Transverse colon (tissue), 4 donors: ENCODE measurements at regions not wholly inside any gene's neighbourhood (a gene's known extent, or its start where the extent isn't known, plus 50 kb on each side); places are given as distances from the start of the nearest gene placed in this dataset.
A peak's percentile ranks its signal among the peaks of the same experiment; 100 is the strongest.
"Not testable (repeated sequence)": the region's sequence is repeated elsewhere in the genome, so short reads cannot be mapped to it uniquely, and the experiment has no call there.

Source experiments
- DNase-seq: peaks from one replicate; pipeline ENCODE4 v3.0.0-alpha.2; 2019
- H3K27ac ChIP-seq, 4 donors: fragments of 200-600 bp; sonication (generic); 2 replicates each; pipeline ENCODE4 v1.5.1; 2016 to 2018; ENCODE audit warnings: inconsistent platforms in 4 of 4
- H3K27me3 ChIP-seq: fragments of 200-600 bp; sonication (generic); 2 replicates; pipeline ENCODE4 v1.5.1; 2017; ENCODE audit warnings: inconsistent platforms
- H3K36me3 ChIP-seq, 4 donors: fragments of 200-600 bp; sonication (generic); 2 replicates each; pipeline ENCODE4 v1.5.1; 2017 to 2019; ENCODE audit warnings: inconsistent platforms in 4 of 4
- H3K4me1 ChIP-seq, 4 donors: fragments of 200-600 bp; sonication (generic); 2 replicates each; pipeline ENCODE4 v1.5.1; 2017 to 2020; ENCODE audit warnings: inconsistent platforms in 4 of 4
- H3K4me3 ChIP-seq, 4 donors: fragments of 200-600 bp; sonication (generic); 1 replicate in 1 of 4; 2 replicates in 3 of 4; pipeline versions ENCODE4 v1.5.1 to v1.6.1; 2017 to 2019; ENCODE audit warnings: inconsistent platforms in 4 of 4
- H3K9me3 ChIP-seq, 2 donors: fragments of 200-600 bp; sonication (generic); 2 replicates each; pipeline ENCODE4 v1.5.1; 2017 to 2019; ENCODE audit warnings: inconsistent platforms in 2 of 2
- in situ Hi-C, 4 donors: fragments of 200-750 bp; cut with MboI; loops; one replicate each; pipeline versions ENCODE4 v1.15.0 to v1.15.1; 2017; ENCODE audit warnings: low sequenced_read_pairs in 3 of 4, low pct_ligation_motif_present in 1 of 4, low pct_unique_long_range_greater_than_20kb in 1 of 4
- intact Hi-C: fragments of 100-400 bp; cut with DNase I; formaldehyde crosslinking; loops from one replicate; pipeline ENCODE4 v1.15.1; 2023; ENCODE audit warnings: low total_unique reads
- small RNA-seq, 4 donors: library from RNA; depleted of rRNA; stranded (forward); fragments of <200 nt; gene quantifications; one replicate each; pipeline ENCODE3, GENCODE V24; 2016
- TF ChIP-seq, protein P1 (sequence below), 5 experiments: fragments of 200-600 bp in 3 of 5; fragments of 450-650 bp in 2 of 5; sonication (generic) in 3 of 5; IDR thresholded peaks; 1 replicate in 2 of 5; 2 replicates in 3 of 5; pipeline ENCODE4 v1.5.1; 2016 to 2017; ENCODE audit warnings: antibody characterized with exemption in 5 of 5, inconsistent platforms in 3 of 5, mild to moderate bottlenecking in 2 of 5, moderate library complexity in 1 of 5

DNA sequence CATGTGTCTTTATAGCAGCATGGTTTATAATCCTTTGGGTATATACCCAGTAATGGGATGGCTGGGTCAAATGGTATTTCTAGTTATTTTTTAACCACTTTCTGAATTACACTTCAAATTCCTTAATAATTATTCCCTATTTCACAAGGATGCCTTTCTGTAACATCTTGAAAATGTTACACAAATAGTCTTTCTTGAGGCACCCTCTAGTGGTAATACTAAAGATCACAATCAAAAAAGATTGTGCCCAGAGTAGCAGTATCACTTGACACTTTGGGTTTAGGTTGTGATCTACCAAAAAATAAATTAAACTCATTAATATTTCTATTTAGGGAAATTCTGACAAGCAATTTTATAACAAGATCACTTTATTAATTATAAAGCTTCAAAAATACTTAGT lies 74.0 kb upstream of the TEKT4 start:
- H3K27ac ChIP-seq, intact Hi-C loops, H3K9me3 ChIP-seq, DNase-seq, H3K4me1 ChIP-seq, in situ Hi-C loops, H3K4me3 ChIP-seq, H3K27me3 ChIP-seq, H3K36me3 ChIP-seq: not testable (repeated sequence)
- TF ChIP-seq, protein P1, sequence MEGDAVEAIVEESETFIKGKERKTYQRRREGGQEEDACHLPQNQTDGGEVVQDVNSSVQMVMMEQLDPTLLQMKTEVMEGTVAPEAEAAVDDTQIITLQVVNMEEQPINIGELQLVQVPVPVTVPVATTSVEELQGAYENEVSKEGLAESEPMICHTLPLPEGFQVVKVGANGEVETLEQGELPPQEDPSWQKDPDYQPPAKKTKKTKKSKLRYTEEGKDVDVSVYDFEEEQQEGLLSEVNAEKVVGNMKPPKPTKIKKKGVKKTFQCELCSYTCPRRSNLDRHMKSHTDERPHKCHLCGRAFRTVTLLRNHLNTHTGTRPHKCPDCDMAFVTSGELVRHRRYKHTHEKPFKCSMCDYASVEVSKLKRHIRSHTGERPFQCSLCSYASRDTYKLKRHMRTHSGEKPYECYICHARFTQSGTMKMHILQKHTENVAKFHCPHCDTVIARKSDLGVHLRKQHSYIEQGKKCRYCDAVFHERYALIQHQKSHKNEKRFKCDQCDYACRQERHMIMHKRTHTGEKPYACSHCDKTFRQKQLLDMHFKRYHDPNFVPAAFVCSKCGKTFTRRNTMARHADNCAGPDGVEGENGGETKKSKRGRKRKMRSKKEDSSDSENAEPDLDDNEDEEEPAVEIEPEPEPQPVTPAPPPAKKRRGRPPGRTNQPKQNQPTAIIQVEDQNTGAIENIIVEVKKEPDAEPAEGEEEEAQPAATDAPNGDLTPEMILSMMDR (IDR thresholded peaks at IDR 0.05): peak in 4 of 5 experiments; percentile 11 to 42 (median 36)

Small RNAs in the stretch of these regions (small RNA-seq; reads per million reads assigned to genes)
- 0 reads per million in 4 donors for gene CNN2P11
